Body of pancreas (tissue), 4 donors: ENCODE measurements at regions not wholly inside any gene's neighbourhood (a gene's known extent, or its start where the extent isn't known, plus 50 kb on each side); places are given as distances from the start of the nearest gene placed in this dataset.

ENCODE experiments used
- POLR2A ChIP-seq, 3 donors: fragments of 450-650 bp; IDR thresholded peaks; one replicate each; pipeline ENCODE4 v1.6.1; 2016; ENCODE audit warnings: antibody characterized with exemption in 3 of 3, mild to moderate bottlenecking in 2 of 3
- TF ChIP-seq, protein P1 (sequence below), 7 experiments: fragments of 450-650 bp in 4 of 7; fragments of 200-600 bp in 3 of 7; sonication (generic) in 3 of 7; IDR thresholded peaks; one replicate each; pipeline ENCODE4 v1.5.1; 2016 to 2019; ENCODE audit warnings: antibody characterized with exemption in 7 of 7

DNA sequence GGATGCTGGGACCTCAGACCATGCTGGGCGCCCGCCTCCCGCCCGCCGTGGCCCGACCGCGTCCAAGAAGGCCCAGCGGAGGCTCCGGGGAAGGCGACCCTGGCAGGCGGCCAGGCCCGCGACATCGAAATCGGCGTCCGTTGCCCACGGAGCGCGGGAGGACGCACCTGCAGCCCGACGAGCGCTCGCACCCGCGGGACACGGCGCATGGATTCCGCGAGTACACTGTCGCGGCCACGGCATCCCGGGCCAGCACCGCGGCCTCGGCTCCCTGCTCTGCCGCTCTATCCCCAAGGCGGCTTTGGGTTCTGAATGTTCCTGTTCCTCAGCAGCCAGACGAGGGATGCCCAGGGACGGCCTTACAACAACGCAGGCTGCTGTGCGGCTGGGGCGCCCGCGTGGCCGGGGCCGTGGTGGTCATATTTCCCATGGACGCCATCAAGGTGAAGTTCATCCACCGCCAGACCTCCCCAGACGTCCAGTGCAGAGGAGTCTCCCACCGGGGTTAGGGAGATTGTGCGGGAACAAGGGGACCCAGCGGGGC lies 67.5 kb upstream of the ZNF722 start:
- no peak for TF ChIP-seq POLR2A (IDR thresholded peaks at IDR 0.05)
- TF ChIP-seq, protein P1, sequence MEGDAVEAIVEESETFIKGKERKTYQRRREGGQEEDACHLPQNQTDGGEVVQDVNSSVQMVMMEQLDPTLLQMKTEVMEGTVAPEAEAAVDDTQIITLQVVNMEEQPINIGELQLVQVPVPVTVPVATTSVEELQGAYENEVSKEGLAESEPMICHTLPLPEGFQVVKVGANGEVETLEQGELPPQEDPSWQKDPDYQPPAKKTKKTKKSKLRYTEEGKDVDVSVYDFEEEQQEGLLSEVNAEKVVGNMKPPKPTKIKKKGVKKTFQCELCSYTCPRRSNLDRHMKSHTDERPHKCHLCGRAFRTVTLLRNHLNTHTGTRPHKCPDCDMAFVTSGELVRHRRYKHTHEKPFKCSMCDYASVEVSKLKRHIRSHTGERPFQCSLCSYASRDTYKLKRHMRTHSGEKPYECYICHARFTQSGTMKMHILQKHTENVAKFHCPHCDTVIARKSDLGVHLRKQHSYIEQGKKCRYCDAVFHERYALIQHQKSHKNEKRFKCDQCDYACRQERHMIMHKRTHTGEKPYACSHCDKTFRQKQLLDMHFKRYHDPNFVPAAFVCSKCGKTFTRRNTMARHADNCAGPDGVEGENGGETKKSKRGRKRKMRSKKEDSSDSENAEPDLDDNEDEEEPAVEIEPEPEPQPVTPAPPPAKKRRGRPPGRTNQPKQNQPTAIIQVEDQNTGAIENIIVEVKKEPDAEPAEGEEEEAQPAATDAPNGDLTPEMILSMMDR (IDR thresholded peaks at IDR 0.05): no peak
